Lower lobe of right lung (tissue), 2 donors: ENCODE measurements at regions not wholly inside any gene's neighbourhood (a gene's known extent, or its start where the extent isn't known, plus 50 kb on each side); places are given as distances from the start of the nearest gene placed in this dataset.

ENCODE experiments used
- ATAC-seq, 2 donors: fragments of 200-7000 bp; cut with Tn5 transposase; one replicate each; pipeline ENCODE4 v1.9.1; 2020 to 2022; ENCODE audit warnings: mild to moderate bottlenecking in 2 of 2, moderate library complexity in 2 of 2
- DNase-seq: peaks from one replicate; pipeline ENCODE4 v3.0.0-alpha.2; 2020
- H3K27ac ChIP-seq: fragments of 200-600 bp; one replicate; pipeline ENCODE4 v1.8.0; 2022
- H3K27me3 ChIP-seq: fragments of 200-600 bp; one replicate; pipeline ENCODE4 v1.8.0; 2022; ENCODE audit warnings: low read depth
- H3K36me3 ChIP-seq: fragments of 200-600 bp; one replicate; pipeline ENCODE4 v1.8.0; 2022; ENCODE audit warnings: mild to moderate bottlenecking
- H3K4me1 ChIP-seq: fragments of 200-600 bp; one replicate; pipeline ENCODE4 v1.8.0; 2022
- H3K4me3 ChIP-seq: fragments of 200-600 bp; one replicate; pipeline ENCODE4 v1.8.0; 2022; ENCODE audit warnings: mild to moderate bottlenecking
- H3K9me3 ChIP-seq: fragments of 200-600 bp; one replicate; pipeline ENCODE4 v1.8.0; 2022
- CTCF ChIP-seq: fragments of 200-600 bp; IDR thresholded peaks from one replicate; pipeline ENCODE4 v1.8.0; 2022; ENCODE audit warnings: antibody characterized with exemption, mild to moderate bottlenecking
- intact Hi-C: fragments of 100-400 bp; cut with DNase I; formaldehyde crosslinking; loops from one replicate; pipeline ENCODE4 v1.11.0; 2022
- donor health status: DM: no; HTN: yes; CAD: no; lungs with severe emphysema.

GRCh38 chr4:126715067-126715466 lies 917.7 kb upstream of the INTU start:
- Histone ChIP-seq H3K4me1 (no peaks in the 10 kb centered on the region), H3K27ac (no peak overlapping the region), H3K27me3 (no peaks in the 10 kb centered on the region), H3K36me3 (no peaks in the 10 kb centered on the region), H3K4me3 (no peak overlapping the region), H3K9me3 (no peaks in the 10 kb centered on the region)
- intact Hi-C loops: no loop called here
- DNase-seq: no peak
- TF ChIP-seq CTCF: no peak
- no peak for ATAC-seq

GRCh38 chr4:126715681-126716080 lies 917.1 kb upstream of the INTU start:
- Histone ChIP-seq H3K27me3 (no peaks in the 10 kb centered on the region), H3K9me3 (no peaks in the 10 kb centered on the region), H3K36me3 (no peaks in the 10 kb centered on the region), H3K4me3 (no peak overlapping the region), H3K27ac (no peak overlapping the region), H3K4me1 (no peaks in the 10 kb centered on the region)
- no peak for TF ChIP-seq CTCF
- DNase-seq: no peak
- no peak for ATAC-seq
- intact Hi-C loops: no loop called here

GRCh38 chr4:126718136-126718535 lies 914.6 kb upstream of the INTU start:
- Histone ChIP-seq H3K27ac (no peak overlapping the region), H3K4me3 (no peak overlapping the region), H3K27me3 (no peaks in the 10 kb centered on the region), H3K36me3 (no peaks in the 10 kb centered on the region), H3K4me1 (no peaks in the 10 kb centered on the region), H3K9me3 (no peaks in the 10 kb centered on the region)
- TF ChIP-seq CTCF: no peak
- no peak for ATAC-seq
- DNase-seq: no peak
- intact Hi-C loops: no loop called here

- no peak for ATAC-seq
- intact Hi-C loops: no loop called here
- H3K9me3 ChIP-seq: no peaks in the 10 kb centered on the region
Measured at GRCh38 chr4:126719852-126720251, 912.9 kb upstream of the INTU start.

GRCh38 chr4:126725906-126726305 lies 906.9 kb upstream of the INTU start:
- Histone ChIP-seq H3K4me3 (no peak overlapping the region), H3K9me3 (no peaks in the 10 kb centered on the region), H3K4me1 (no peaks in the 10 kb centered on the region), H3K36me3 (no peaks in the 10 kb centered on the region), H3K27ac (no peak overlapping the region), H3K27me3 (no peaks in the 10 kb centered on the region)
- no peak for ATAC-seq
- intact Hi-C loops: no loop called here
- no peak for TF ChIP-seq CTCF
- DNase-seq: no peak

More at GRCh38 chr4:126719852-126720251, 912.9 kb upstream of the INTU start:
- no peaks in the 10 kb centered on the region for H3K27me3 ChIP-seq
- TF ChIP-seq CTCF: no peak
- H3K4me3 ChIP-seq: no peak overlapping the region
- no peaks in the 10 kb centered on the region for H3K36me3 ChIP-seq
- H3K27ac ChIP-seq: no peak overlapping the region
- no peak for DNase-seq
- H3K4me1 ChIP-seq: no peaks in the 10 kb centered on the region

GRCh38 chr4:126727461-126727860 lies 905.3 kb upstream of the INTU start:
- ATAC-seq (no peak), DNase-seq (no peak)
- no peak overlapping the region for H3K4me3 ChIP-seq
- H3K4me1 ChIP-seq: no peaks in the 10 kb centered on the region
- no peaks in the 10 kb centered on the region for H3K27me3 ChIP-seq
- H3K9me3 ChIP-seq: no peaks in the 10 kb centered on the region
- H3K36me3 ChIP-seq: no peaks in the 10 kb centered on the region
- intact Hi-C loops: no loop called here
- no peak for TF ChIP-seq CTCF
- H3K27ac ChIP-seq: no peak overlapping the region
